ENCODE measurements at regions not wholly inside any gene's neighbourhood (a gene's known extent, or its start where the extent isn't known, plus 50 kb on each side); places are given as distances from the start of the nearest gene placed in this dataset.
"Not testable (repeated sequence)": the region's sequence is repeated elsewhere in the genome, so short reads cannot be mapped to it uniquely, and the experiment has no call there.

- no peaks in the 10 kb centered on the region for H3K9me3 ChIP-seq
- H3K27me3 ChIP-seq (ENCODE audit: low read depth) = no peaks in the 10 kb centered on the region
- H3K4me1 ChIP-seq = no peaks in the 10 kb centered on the region
- DNase-seq = no peak
- H3K4me3 ChIP-seq = no peak overlapping the region
- ATAC-seq = no peak
- intact Hi-C loops (cut with DNase I) = no loop called here
- H3K36me3 ChIP-seq = no peaks in the 10 kb centered on the region
- no peak overlapping the region for H3K27ac ChIP-seq
- TF ChIP-seq, protein P1, sequence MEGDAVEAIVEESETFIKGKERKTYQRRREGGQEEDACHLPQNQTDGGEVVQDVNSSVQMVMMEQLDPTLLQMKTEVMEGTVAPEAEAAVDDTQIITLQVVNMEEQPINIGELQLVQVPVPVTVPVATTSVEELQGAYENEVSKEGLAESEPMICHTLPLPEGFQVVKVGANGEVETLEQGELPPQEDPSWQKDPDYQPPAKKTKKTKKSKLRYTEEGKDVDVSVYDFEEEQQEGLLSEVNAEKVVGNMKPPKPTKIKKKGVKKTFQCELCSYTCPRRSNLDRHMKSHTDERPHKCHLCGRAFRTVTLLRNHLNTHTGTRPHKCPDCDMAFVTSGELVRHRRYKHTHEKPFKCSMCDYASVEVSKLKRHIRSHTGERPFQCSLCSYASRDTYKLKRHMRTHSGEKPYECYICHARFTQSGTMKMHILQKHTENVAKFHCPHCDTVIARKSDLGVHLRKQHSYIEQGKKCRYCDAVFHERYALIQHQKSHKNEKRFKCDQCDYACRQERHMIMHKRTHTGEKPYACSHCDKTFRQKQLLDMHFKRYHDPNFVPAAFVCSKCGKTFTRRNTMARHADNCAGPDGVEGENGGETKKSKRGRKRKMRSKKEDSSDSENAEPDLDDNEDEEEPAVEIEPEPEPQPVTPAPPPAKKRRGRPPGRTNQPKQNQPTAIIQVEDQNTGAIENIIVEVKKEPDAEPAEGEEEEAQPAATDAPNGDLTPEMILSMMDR (IDR thresholded peaks at IDR 0.05) = no peak
Observed at GRCh38 chr7:114279901-114280300, 134.7 kb upstream of the FOXP2 start.

GRCh38 chr7:114273218-114273617 is 141.4 kb upstream of the FOXP2 start:
- ATAC-seq (no peak), DNase-seq (no peak)
- Histone ChIP-seq H3K4me1 (no peaks in the 10 kb centered on the region), H3K36me3 (no peaks in the 10 kb centered on the region), H3K27ac (no peak overlapping the region), H3K9me3 (no peaks in the 10 kb centered on the region), H3K27me3 (ENCODE audit: low read depth) (no peaks in the 10 kb centered on the region), H3K4me3 (no peak overlapping the region)
- TF ChIP-seq, protein P1 (IDR thresholded peaks at IDR 0.05) = no peak
- intact Hi-C loops (cut with DNase I) = no loop called here

DNA sequence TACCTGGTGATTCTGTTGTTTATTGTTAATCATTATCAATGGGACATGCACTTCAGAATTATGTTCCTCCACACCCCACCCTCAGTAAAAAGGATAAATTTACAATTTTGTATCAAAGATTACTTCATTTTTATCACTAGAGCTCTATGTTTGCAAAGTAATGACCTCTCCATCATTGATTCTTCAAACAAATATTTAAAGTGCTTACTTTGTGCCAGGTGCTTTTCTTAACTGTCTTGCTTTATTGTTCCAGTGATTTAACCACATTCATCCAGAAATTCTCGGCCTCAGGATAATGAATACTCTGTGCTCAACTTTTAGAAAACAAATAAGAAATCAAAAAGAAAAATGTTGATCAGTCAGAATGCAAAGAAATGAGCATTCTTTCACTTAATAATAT is 144.9 kb upstream of the FOXP2 start:
- H3K36me3 ChIP-seq = no peaks in the 10 kb centered on the region
- H3K9me3 ChIP-seq = no peaks in the 10 kb centered on the region
- DNase-seq (no peak), ATAC-seq (no peak)
- intact Hi-C loops (cut with DNase I) = no loop called here
- TF ChIP-seq, protein P1 (IDR thresholded peaks at IDR 0.05) = no peak
- no peak overlapping the region for H3K4me3 ChIP-seq
- no peaks in the 10 kb centered on the region for H3K27me3 ChIP-seq (ENCODE audit: low read depth)
- no peak overlapping the region for H3K27ac ChIP-seq
- no peaks in the 10 kb centered on the region for H3K4me1 ChIP-seq

GRCh38 chr7:114267550-114267949 is 147.1 kb upstream of the FOXP2 start:
- H3K9me3 ChIP-seq; H3K27ac ChIP-seq; ATAC-seq; intact Hi-C loops (cut with DNase I); H3K27me3 ChIP-seq (ENCODE audit: low read depth); H3K4me1 ChIP-seq; H3K36me3 ChIP-seq; H3K4me3 ChIP-seq; DNase-seq: not testable (repeated sequence)

DNA sequence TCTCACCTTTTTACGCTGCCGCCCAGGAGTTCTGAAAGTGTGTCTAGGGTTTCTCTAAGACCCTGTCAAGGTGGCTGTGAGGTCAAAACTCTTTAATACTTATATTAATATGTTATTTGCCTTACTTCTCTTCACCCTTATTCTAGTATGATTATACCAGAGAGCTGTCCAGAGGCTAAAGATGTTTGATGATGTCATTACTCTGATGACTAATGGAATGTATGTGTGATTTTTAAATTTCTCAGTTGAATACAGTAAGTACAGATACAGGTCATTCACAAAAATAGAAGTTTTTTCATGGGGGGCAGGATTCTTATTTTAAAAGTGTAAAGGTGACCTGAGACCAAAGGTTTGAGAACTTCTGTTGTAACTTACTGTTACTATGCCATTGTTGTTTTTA is 150.6 kb upstream of the FOXP2 start:
- DNase-seq = no peak

GRCh38 chr7:114263219-114263618 is 151.4 kb upstream of the FOXP2 start:
- no peak for DNase-seq
- no peaks in the 10 kb centered on the region for H3K4me1 ChIP-seq
- TF ChIP-seq, protein P1 (IDR thresholded peaks at IDR 0.05) = no peak
- no peaks in the 10 kb centered on the region for H3K36me3 ChIP-seq
- ATAC-seq = no peak
- no peaks in the 10 kb centered on the region for H3K27me3 ChIP-seq (ENCODE audit: low read depth)
- no peak overlapping the region for H3K4me3 ChIP-seq
- intact Hi-C loops (cut with DNase I) = no loop called here
- no peak overlapping the region for H3K27ac ChIP-seq
- no peaks in the 10 kb centered on the region for H3K9me3 ChIP-seq

More for the DNA sequence above, 150.6 kb upstream of the FOXP2 start:
- H3K36me3 ChIP-seq = no peaks in the 10 kb centered on the region
- no peaks in the 10 kb centered on the region for H3K9me3 ChIP-seq
- no peak overlapping the region for H3K27ac ChIP-seq
- TF ChIP-seq, protein P1 (IDR thresholded peaks at IDR 0.05) = no peak
- H3K27me3 ChIP-seq (ENCODE audit: low read depth) = no peaks in the 10 kb centered on the region
- H3K4me1 ChIP-seq = no peaks in the 10 kb centered on the region
- H3K4me3 ChIP-seq = no peak overlapping the region
- no peak for ATAC-seq
- intact Hi-C loops (cut with DNase I) = no loop called here

Measured in lower lobe of right lung (tissue), 2 donors.